Fibroblast of skin of right quadriceps (primary cell): ENCODE measurements at regions not wholly inside any gene's neighbourhood (a gene's known extent, or its start where the extent isn't known, plus 50 kb on each side); places are given as distances from the start of the nearest gene placed in this dataset.

Source experiments
- DNase-seq: peaks from one replicate; pipeline ENCODE4 v3.0.0-alpha.2; 2013

- no peak for DNase-seq
These were observed 1061.9 kb downstream of the FSTL5 start for GRCh38 chr4:161101881-161102280.

DNA sequence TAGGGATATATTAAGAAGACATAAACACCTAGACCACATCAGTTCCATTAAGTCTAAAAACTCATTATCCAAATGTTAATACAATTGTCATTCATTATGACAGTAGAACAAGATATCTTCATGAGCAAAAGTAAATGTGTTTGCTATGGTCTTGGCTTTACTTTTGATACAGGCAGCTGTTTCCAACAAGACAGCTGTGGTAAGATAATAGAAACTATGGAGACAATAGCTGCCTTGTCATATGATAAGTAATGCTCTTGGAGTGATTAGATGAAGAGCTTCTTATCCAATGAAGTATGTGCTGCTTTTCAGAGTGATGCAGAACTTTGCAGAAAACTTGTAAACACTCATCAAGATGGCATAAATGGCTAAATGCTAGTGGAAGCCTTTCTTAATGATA is 1066.0 kb downstream of the FSTL5 start:
- no peak for DNase-seq

- no peak for DNase-seq
These were observed 1102.8 kb downstream of the FSTL5 start for GRCh38 chr4:161061046-161061445.
